OCI-LY7 (cell line): ENCODE measurements at regions not wholly inside any gene's neighbourhood (a gene's known extent, or its start where the extent isn't known, plus 50 kb on each side); places are given as distances from the start of the nearest gene placed in this dataset.

Experiments
- BruUV-seq: library from RNA; stranded (reverse); fragments of 400-500 nt; replicated peaks from 2 replicates; lab custom pipeline; 2021; lab: Mats Ljungman, UMichigan
- CTCF ChIA-PET: fragments of 300-600 bp; sonication (Branson Sonifier 250); formaldehyde crosslinking; loops from one replicate; lab custom pipeline; 2022; ENCODE audit warnings: antibody characterized with exemption; ENCODE audit not compliant: unreplicated experiment; lab: Charles Lee
- POLR2A ChIA-PET: fragments of 300-600 bp; sonication (Branson Sonifier 250); formaldehyde crosslinking; loops from one replicate; lab custom pipeline; 2022; ENCODE audit warnings: antibody characterized with exemption; lab: Charles Lee
- DNase-seq: peaks from one replicate; pipeline ENCODE4 v3.0.0-alpha.2; 2015; ENCODE audit warnings: low spot score
- H2AFZ ChIP-seq: fragments of 200-600 bp; sonication (generic), shearing (Covaris generic); 2 replicates; pipeline ENCODE4 v1.6.1; 2014; ENCODE audit warnings: mild to moderate bottlenecking, antibody characterized with exemption, low read length, moderate library complexity
- H3K27ac ChIP-seq: fragments of 200-600 bp; sonication (generic); 2 replicates; pipeline ENCODE4 v1.5.1; 2014; ENCODE audit warnings: mixed run types, low read depth, mild to moderate bottlenecking, moderate library complexity, low read length, inconsistent platforms; ENCODE audit not compliant: poor library complexity, severe bottlenecking
- H3K36me3 ChIP-seq: fragments of 200-600 bp; sonication (generic); 2 replicates; pipeline ENCODE4 v1.6.1; 2014; ENCODE audit warnings: mild to moderate bottlenecking, antibody characterized with exemption, low read length, moderate library complexity, mixed read lengths; ENCODE audit not compliant: insufficient read depth
- H3K4me1 ChIP-seq: fragments of 200-600 bp; sonication (generic); 2 replicates; pipeline ENCODE4 v1.5.1; 2014; ENCODE audit warnings: mild to moderate bottlenecking, low read length; ENCODE audit not compliant: insufficient read depth, poor library complexity, severe bottlenecking
- H3K4me2 ChIP-seq: fragments of 200-600 bp; sonication (generic); 2 replicates; pipeline ENCODE4 v1.6.1; 2014; ENCODE audit warnings: mild to moderate bottlenecking, low read length
- H3K4me3 ChIP-seq: fragments of 200-600 bp; sonication (generic); 2 replicates; pipeline ENCODE4 v1.5.1; 2014; ENCODE audit warnings: mild to moderate bottlenecking, low read depth, low read length; ENCODE audit not compliant: poor library complexity, severe bottlenecking
- H3K79me2 ChIP-seq: fragments of 200-600 bp; sonication (generic); 2 replicates; pipeline ENCODE4 v1.6.1; 2016; ENCODE audit warnings: low read depth, mild to moderate bottlenecking, low read length, moderate library complexity, mixed read lengths; ENCODE audit not compliant: insufficient read depth
- H3K9me2 ChIP-seq: fragments of 200-600 bp; sonication (generic); 2 replicates; pipeline ENCODE4 v1.6.1; 2016; ENCODE audit warnings: mild to moderate bottlenecking, low read length, mixed read lengths; ENCODE audit not compliant: insufficient read depth
- H3K9me3 ChIP-seq: fragments of 200-600 bp; sonication (generic); 2 replicates; pipeline ENCODE4 v1.6.1; 2014; ENCODE audit warnings: mild to moderate bottlenecking, mixed run types, low read length, mixed read lengths
- H4K20me1 ChIP-seq: fragments of 200-600 bp; sonication (generic); 2 replicates; pipeline ENCODE4 v1.6.1; 2014; ENCODE audit warnings: mild to moderate bottlenecking, antibody characterized with exemption, low read length, moderate library complexity, mixed read lengths; ENCODE audit not compliant: insufficient read depth
- EZH2phosphoT487 ChIP-seq: fragments of 200-600 bp; sonication (generic); IDR thresholded peaks from 2 replicates; pipeline ENCODE4 v1.6.1; 2018; ENCODE audit warnings: low read depth, borderline replicate concordance, mild to moderate bottlenecking, mixed run types, antibody characterized with exemption, low read length, moderate library complexity, mixed read lengths
- intact Hi-C: fragments of 100-400 bp; cut with micrococcal nuclease; formaldehyde crosslinking; loops from one replicate; pipeline ENCODE4 v1.10.0; 2022; ENCODE audit not compliant: unreplicated experiment
- TF ChIP-seq, protein P1 (sequence below): fragments of 200-600 bp; sonication (generic); conservative IDR thresholded peaks from 2 replicates; pipeline ENCODE4 v1.5.1; 2014; ENCODE audit warnings: mild to moderate bottlenecking, antibody characterized with exemption, low read length, moderate library complexity, mixed read lengths

DNA sequence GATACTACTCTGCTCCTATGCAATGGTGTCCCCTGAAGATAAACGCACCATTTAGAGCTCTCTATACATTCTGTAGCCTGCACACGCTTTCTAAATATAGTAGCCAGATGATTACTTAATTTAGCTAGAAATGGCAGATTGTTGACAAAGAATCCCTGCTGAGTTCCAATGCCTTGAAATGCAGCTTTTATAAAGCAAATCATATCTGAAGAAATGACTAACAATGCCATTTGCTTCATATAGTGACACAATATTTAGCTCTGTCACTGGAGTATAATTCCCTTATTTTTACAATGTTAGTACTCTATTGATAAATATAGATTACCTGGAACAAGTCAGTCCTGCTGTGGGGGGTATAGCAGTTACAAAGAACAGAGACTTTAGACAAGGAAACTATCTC is 166.2 kb downstream of the CDCA7 start:
- intact Hi-C loops = no loop called here
- Histone ChIP-seq H3K36me3 (no peaks in the 10 kb centered on the region), H3K4me3 (no peak overlapping the region), H3K27ac (no peak overlapping the region), H3K4me1 (no peaks in the 10 kb centered on the region), H3K4me2 (no peak overlapping the region), H2AFZ (no peak overlapping the region), H4K20me1 (no peaks in the 10 kb centered on the region), H3K9me2 (no peaks in the 10 kb centered on the region), H3K9me3 (no peaks in the 10 kb centered on the region), H3K79me2 (no peaks in the 10 kb centered on the region)
- TF ChIP-seq, protein P1, sequence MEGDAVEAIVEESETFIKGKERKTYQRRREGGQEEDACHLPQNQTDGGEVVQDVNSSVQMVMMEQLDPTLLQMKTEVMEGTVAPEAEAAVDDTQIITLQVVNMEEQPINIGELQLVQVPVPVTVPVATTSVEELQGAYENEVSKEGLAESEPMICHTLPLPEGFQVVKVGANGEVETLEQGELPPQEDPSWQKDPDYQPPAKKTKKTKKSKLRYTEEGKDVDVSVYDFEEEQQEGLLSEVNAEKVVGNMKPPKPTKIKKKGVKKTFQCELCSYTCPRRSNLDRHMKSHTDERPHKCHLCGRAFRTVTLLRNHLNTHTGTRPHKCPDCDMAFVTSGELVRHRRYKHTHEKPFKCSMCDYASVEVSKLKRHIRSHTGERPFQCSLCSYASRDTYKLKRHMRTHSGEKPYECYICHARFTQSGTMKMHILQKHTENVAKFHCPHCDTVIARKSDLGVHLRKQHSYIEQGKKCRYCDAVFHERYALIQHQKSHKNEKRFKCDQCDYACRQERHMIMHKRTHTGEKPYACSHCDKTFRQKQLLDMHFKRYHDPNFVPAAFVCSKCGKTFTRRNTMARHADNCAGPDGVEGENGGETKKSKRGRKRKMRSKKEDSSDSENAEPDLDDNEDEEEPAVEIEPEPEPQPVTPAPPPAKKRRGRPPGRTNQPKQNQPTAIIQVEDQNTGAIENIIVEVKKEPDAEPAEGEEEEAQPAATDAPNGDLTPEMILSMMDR = no peak
- TF ChIP-seq EZH2phosphoT487 = no peak
- DNase-seq = no peak
- no TSS peak for BruUV-seq
- CTCF ChIA-PET = no interaction called here
- POLR2A ChIA-PET = no interaction called here

DNA sequence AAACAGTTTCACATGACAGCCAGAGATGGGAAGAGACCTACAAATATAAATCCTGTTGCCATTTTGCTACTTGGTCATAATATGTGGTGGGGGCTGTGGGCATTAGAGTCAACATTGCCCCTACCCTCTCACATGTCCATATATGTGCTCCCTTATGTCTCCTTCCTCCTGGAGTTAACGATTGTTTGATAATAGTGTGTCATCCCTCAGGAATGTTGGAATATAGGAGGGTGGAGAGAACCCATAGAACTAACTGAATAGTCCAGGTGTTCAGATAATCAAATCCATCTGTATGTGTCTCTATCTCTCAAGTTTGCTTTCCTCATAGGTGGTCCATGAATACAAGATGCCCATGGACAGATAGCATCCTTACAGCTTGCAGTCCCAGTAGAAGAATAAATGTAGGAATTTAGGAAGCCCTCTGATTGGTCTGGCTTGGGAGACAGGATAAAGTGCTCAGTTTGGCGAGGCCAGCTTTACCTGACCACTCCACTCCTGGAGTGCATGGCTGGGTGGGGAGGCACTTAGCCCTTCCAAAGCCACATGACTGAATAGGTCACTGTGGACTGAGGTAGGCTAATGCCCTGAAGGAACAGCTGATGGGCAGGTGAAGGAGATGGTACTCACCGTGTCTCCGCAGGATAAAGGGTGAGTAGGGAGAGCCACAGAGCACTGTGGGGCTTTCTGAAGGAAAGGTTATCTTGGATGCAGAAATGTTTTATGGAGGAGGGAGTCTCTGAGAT is 166.9 kb downstream of the CDCA7 start:
- H3K9me3 ChIP-seq = no peaks in the 10 kb centered on the region
- no peaks in the 10 kb centered on the region for H3K79me2 ChIP-seq
- no TSS peak for BruUV-seq
- no peak for DNase-seq
- H3K27ac ChIP-seq = no peak overlapping the region
- intact Hi-C loops = no loop called here
- H2AFZ ChIP-seq = no peak overlapping the region
- H3K4me3 ChIP-seq = no peak overlapping the region
- no peak overlapping the region for H3K4me2 ChIP-seq
- H3K4me1 ChIP-seq = no peaks in the 10 kb centered on the region
- no peaks in the 10 kb centered on the region for H3K9me2 ChIP-seq
- no peaks in the 10 kb centered on the region for H3K36me3 ChIP-seq
- H4K20me1 ChIP-seq = no peaks in the 10 kb centered on the region
- TF ChIP-seq, protein P1 = no peak
- no peak for TF ChIP-seq EZH2phosphoT487
- ChIA-PET POLR2A (no interaction called here), CTCF (no interaction called here)

DNA sequence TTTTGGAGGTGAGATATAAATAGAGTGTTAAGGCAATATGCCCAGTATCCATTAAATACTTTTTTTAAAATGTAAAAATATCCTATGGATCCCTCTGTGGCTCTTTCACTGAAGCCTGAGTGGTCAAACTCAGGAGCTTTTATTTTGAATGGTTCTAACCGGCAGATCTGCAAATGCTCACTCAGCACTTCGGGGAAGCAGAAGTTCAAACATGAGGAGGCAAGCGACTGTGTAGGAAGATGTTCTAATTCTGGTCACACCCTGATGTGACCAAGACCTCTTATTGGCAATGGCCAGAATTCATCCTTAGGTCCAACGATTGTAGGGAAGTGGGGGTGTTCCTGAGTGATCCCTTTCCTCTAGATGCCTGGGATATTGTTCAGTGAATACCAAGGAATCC is 168.8 kb downstream of the CDCA7 start:
- Histone ChIP-seq H3K36me3 (no peaks in the 10 kb centered on the region), H2AFZ (no peak overlapping the region), H3K4me3 (no peak overlapping the region), H3K9me3 (no peaks in the 10 kb centered on the region), H3K9me2 (no peaks in the 10 kb centered on the region), H3K4me2 (no peak overlapping the region), H3K4me1 (no peaks in the 10 kb centered on the region), H3K79me2 (no peaks in the 10 kb centered on the region), H4K20me1 (no peaks in the 10 kb centered on the region), H3K27ac (no peak overlapping the region)
- DNase-seq = no peak
- ChIA-PET POLR2A (no interaction called here), CTCF (no interaction called here)
- TF ChIP-seq, protein P1 = no peak
- no peak for TF ChIP-seq EZH2phosphoT487
- BruUV-seq = no TSS peak
- intact Hi-C loops = no loop called here
